Right ventricle myocardium inferior (tissue), 1 donor: ENCODE measurements at regions not wholly inside any gene's neighbourhood (a gene's known extent, or its start where the extent isn't known, plus 50 kb on each side); places are given as distances from the start of the nearest gene placed in this dataset.

Experiments used
- ATAC-seq: fragments of 200-7000 bp; cut with Tn5 transposase; one replicate; pipeline ENCODE4 v1.9.1; 2020; ENCODE audit warnings: mild to moderate bottlenecking, moderate library complexity
- DNase-seq: peaks from one replicate; pipeline ENCODE4 v3.0.0; 2021; ENCODE audit errors: missing footprints
- intact Hi-C: fragments of 100-400 bp; cut with DNase I; formaldehyde crosslinking; loops from one replicate; pipeline ENCODE4 v1.11.0; 2022
- donor health status: DM: no; HTN: yes; CAD: no; lungs with severe emphysema.

GRCh38 chr15:31151301-31152233 is 50.0 kb upstream of the TRPM1 start:
- ATAC-seq = no peak
- intact Hi-C loops = no loop called here
- no peak for DNase-seq

GRCh38 chr15:31153531-31153930 is 52.0 kb upstream of the TRPM1 start:
- intact Hi-C loops = no loop called here
- DNase-seq (no peak), ATAC-seq (no peak)

GRCh38 chr15:31155151-31155550 is 53.6 kb upstream of the TRPM1 start:
- no peak for DNase-seq
- intact Hi-C loops = no loop called here
- ATAC-seq = no peak

GRCh38 chr15:31156226-31156625 is 54.7 kb upstream of the TRPM1 start:
- intact Hi-C loops = no loop called here
- no peak for DNase-seq
- ATAC-seq = no peak

GRCh38 chr15:31156808-31157207 is 55.3 kb upstream of the TRPM1 start:
- ATAC-seq = no peak
- intact Hi-C loops = no loop called here
- DNase-seq = no peak

GRCh38 chr15:31157644-31158069 is 56.1 kb upstream of the TRPM1 start:
- no peak for DNase-seq
- ATAC-seq = no peak
- intact Hi-C loops = no loop called here

GRCh38 chr15:31158858-31159569 is 57.5 kb upstream of the TRPM1 start:
- DNase-seq (no peak), ATAC-seq (peak; percentile 89)

GRCh38 chr15:31159837-31160236 is 58.3 kb upstream of the TRPM1 start:
- no peak for ATAC-seq
- no peak for DNase-seq

More at GRCh38 chr15:31158858-31159569, 57.5 kb upstream of the TRPM1 start:
- intact Hi-C loops = no loop called here

GRCh38 chr15:31160297-31160696 is 58.8 kb upstream of the TRPM1 start:
- ATAC-seq = no peak
- DNase-seq = no peak
- intact Hi-C loops = no loop called here

More at GRCh38 chr15:31159837-31160236, 58.3 kb upstream of the TRPM1 start:
- intact Hi-C loops = no loop called here

- ATAC-seq = no peak
- intact Hi-C loops = no loop called here
- DNase-seq = no peak
Observed at GRCh38 chr15:31160740-31161495, 59.4 kb upstream of the TRPM1 start.

- intact Hi-C loops = no loop called here
- DNase-seq = no peak
Observed at GRCh38 chr15:31161951-31162350, 60.4 kb upstream of the TRPM1 start.

GRCh38 chr15:31162721-31163510 is 61.4 kb upstream of the TRPM1 start:
- intact Hi-C loops = no loop called here
- ATAC-seq (no peak), DNase-seq (no peak)

More at GRCh38 chr15:31161951-31162350, 60.4 kb upstream of the TRPM1 start:
- ATAC-seq = no peak

- DNase-seq = no peak
- ATAC-seq = no peak
Observed at GRCh38 chr15:31163769-31164572, 62.4 kb upstream of the TRPM1 start.

GRCh38 chr15:31164573-31164912 is 63.0 kb upstream of the TRPM1 start:
- ATAC-seq = no peak
- DNase-seq = no peak
- intact Hi-C loops = no loop called here

More at GRCh38 chr15:31163769-31164572, 62.4 kb upstream of the TRPM1 start:
- intact Hi-C loops = no loop called here

GRCh38 chr15:31169558-31169957 is 68.0 kb upstream of the TRPM1 start:
- intact Hi-C loops = no loop called here
- DNase-seq (no peak), ATAC-seq (no peak)

- no peak for DNase-seq
- intact Hi-C loops = no loop called here
- no peak for ATAC-seq
Observed at GRCh38 chr15:31171731-31172130, 70.2 kb upstream of the TRPM1 start.

GRCh38 chr15:31172606-31173005 is 71.1 kb upstream of the TRPM1 start:
- DNase-seq (no peak), ATAC-seq (no peak)
- intact Hi-C loops = no loop called here
